Activated B cell treated with CpG ODN at 0.5 μM for 24 hours (primary cell): ENCODE measurements at regions not wholly inside any gene's neighbourhood (a gene's known extent, or its start where the extent isn't known, plus 50 kb on each side); places are given as distances from the start of the nearest gene placed in this dataset.

Experiments used
- ATAC-seq: fragments of 200-7000 bp; cut with Tn5 transposase; one replicate; pipeline ENCODE4 v1.10.0; 2021; ENCODE audit warnings: low read depth, mild to moderate bottlenecking, moderate library complexity
- CTCF ChIA-PET: fragments of 350-600 bp; sonication (Branson Sonifier 250); formaldehyde crosslinking; loops from one replicate; lab custom pipeline; 2021; ENCODE audit warnings: antibody characterized with exemption; lab: Charles Lee
- POLR2A ChIA-PET: fragments of 350-600 bp; sonication (Branson Sonifier 250); formaldehyde crosslinking; loops from one replicate; lab custom pipeline; 2021; ENCODE audit warnings: antibody characterized with exemption; lab: Charles Lee
- DNase-seq: peaks from one replicate; pipeline ENCODE4 v3.0.0; 2022
- H3K27ac Mint-ChIP-seq: one replicate; pipeline ENCODE4 v1.8.0; 2020; ENCODE audit warnings: mixed read lengths
- H3K27me3 Mint-ChIP-seq: one replicate; pipeline ENCODE4 v1.8.0; 2021; ENCODE audit warnings: mixed read lengths
- H3K36me3 Mint-ChIP-seq: one replicate; pipeline ENCODE4 v1.8.0; 2021; ENCODE audit warnings: low read depth, mixed read lengths
- H3K4me1 Mint-ChIP-seq: one replicate; pipeline ENCODE4 v1.8.0; 2021; ENCODE audit warnings: mixed read lengths
- H3K4me3 Mint-ChIP-seq: one replicate; pipeline ENCODE4 v1.8.0; 2020; ENCODE audit warnings: mild to moderate bottlenecking, mixed read lengths
- H3K9me3 Mint-ChIP-seq: one replicate; pipeline ENCODE4 v1.8.0; 2020; ENCODE audit warnings: mixed read lengths
- CTCF ChIP-seq: fragments of 200-600 bp; IDR thresholded peaks from one replicate; pipeline ENCODE4 v1.8.0; 2022; ENCODE audit warnings: antibody characterized with exemption, mild to moderate bottlenecking
- intact Hi-C: fragments of 100-400 bp; cut with micrococcal nuclease; formaldehyde crosslinking; loops from one replicate; pipeline ENCODE4 v1.15.1; 2024

- ATAC-seq: no peak
- Mint-ChIP-seq H3K27ac (no peak overlapping the region), H3K27me3 (no peaks in the 10 kb centered on the region), H3K36me3 (no peaks in the 10 kb centered on the region), H3K4me1 (peaks cover 2% of the 10 kb centered on the region), H3K4me3 (no peak overlapping the region), H3K9me3 (no peaks in the 10 kb centered on the region)
- no peak for TF ChIP-seq CTCF
- ChIA-PET POLR2A (no interaction called here), CTCF (no interaction called here)
- DNase-seq: no peak
- intact Hi-C loops: no loop called here
These were observed 229.7 kb upstream of the PITRM1 start for GRCh38 chr10:3402187-3402751.

- CTCF ChIA-PET: no interaction called here
These were observed 228.9 kb upstream of the PITRM1 start for GRCh38 chr10:3401491-3401938.

GRCh38 chr10:3400348-3400747, 227.8 kb upstream of the PITRM1 start:
- Mint-ChIP-seq H3K27ac (no peak overlapping the region), H3K4me1 (peaks cover 11% of the 10 kb centered on the region), H3K9me3 (no peaks in the 10 kb centered on the region), H3K4me3 (no peak overlapping the region), H3K27me3 (no peaks in the 10 kb centered on the region), H3K36me3 (no peaks in the 10 kb centered on the region)
- ATAC-seq: no peak
- TF ChIP-seq CTCF: no peak
- ChIA-PET CTCF (no interaction called here), POLR2A (no interaction called here)
- no peak for DNase-seq
- intact Hi-C loops: no loop called here

More at GRCh38 chr10:3401491-3401938, 228.9 kb upstream of the PITRM1 start:
- Mint-ChIP-seq H3K27ac (no peak overlapping the region), H3K4me1 (peaks cover 5% of the 10 kb centered on the region), H3K9me3 (no peaks in the 10 kb centered on the region), H3K27me3 (no peaks in the 10 kb centered on the region), H3K36me3 (no peaks in the 10 kb centered on the region), H3K4me3 (no peak overlapping the region)
- DNase-seq: no peak
- intact Hi-C loops: no loop called here
- no peak for ATAC-seq
- TF ChIP-seq CTCF: no peak
- POLR2A ChIA-PET: no interaction called here

GRCh38 chr10:3399756-3400155, 227.2 kb upstream of the PITRM1 start:
- no peak for DNase-seq
- H3K4me1 Mint-ChIP-seq: peaks cover 16% of the 10 kb centered on the region
- H3K4me3 Mint-ChIP-seq: no peak overlapping the region
- no peaks in the 10 kb centered on the region for H3K27me3 Mint-ChIP-seq
- H3K36me3 Mint-ChIP-seq: no peaks in the 10 kb centered on the region
- H3K27ac Mint-ChIP-seq: no peak overlapping the region
- ChIA-PET CTCF (no interaction called here), POLR2A (no interaction called here)
- no peaks in the 10 kb centered on the region for H3K9me3 Mint-ChIP-seq
- intact Hi-C loops: no loop called here
- no peak for ATAC-seq
- no peak for TF ChIP-seq CTCF

GRCh38 chr10:3398825-3399646, 226.5 kb upstream of the PITRM1 start:
- CTCF ChIA-PET: no interaction called here
- intact Hi-C loops: no loop called here
- Mint-ChIP-seq H3K4me3 (no peak overlapping the region), H3K27ac (no peak overlapping the region), H3K36me3 (no peaks in the 10 kb centered on the region), H3K4me1 (peaks cover 17% of the 10 kb centered on the region), H3K27me3 (no peaks in the 10 kb centered on the region), H3K9me3 (no peaks in the 10 kb centered on the region)
- POLR2A ChIA-PET: interaction anchor here (0.8 kb wide), 1 partner anchor 8 kb away, joined by 5 read pairs; no protein-coding TSS in a partner anchor
- ATAC-seq (no peak), DNase-seq (no peak)
- TF ChIP-seq CTCF: no peak
